IMR-90 (cell line): ENCODE measurements at regions not wholly inside any gene's neighbourhood (a gene's known extent, or its start where the extent isn't known, plus 50 kb on each side); places are given as distances from the start of the nearest gene placed in this dataset.

Source experiments
- ATAC-seq: fragments of 200-7000 bp; cut with Tn5 transposase; 2 replicates; pipeline ENCODE4 v1.9.1; 2020; ENCODE audit warnings: low read depth, mild to moderate bottlenecking, moderate library complexity
- BruUV-seq: library from RNA; stranded (reverse); fragments of 400-500 nt; replicated peaks from 2 replicates; lab custom pipeline; 2021; lab: Mats Ljungman, UMichigan
- CTCF ChIA-PET: fragments of 300-600 bp; formaldehyde crosslinking; extraction: SDS; loops from one replicate; lab custom pipeline; 2021; ENCODE audit warnings: antibody characterized with exemption; lab: Yijun Ruan, JAX
- POLR2A ChIA-PET: fragments of 300-600 bp; sonication (Branson Sonifier 250); formaldehyde crosslinking; loops from one replicate; lab custom pipeline; 2022; ENCODE audit warnings: antibody characterized with exemption; ENCODE audit not compliant: unreplicated experiment; lab: Charles Lee
- DNase-seq: peaks from one replicate; pipeline ENCODE4 v3.0.0; 2013
- H2AFZ ChIP-seq: replicated peaks from 2 replicates; pipeline ENCODE3; 2013; ENCODE audit warnings: low read length, mild to moderate bottlenecking; ENCODE audit not compliant: poor library complexity
- H2AK5ac ChIP-seq: 2 replicates; pipeline ENCODE4 v1.6.1; 2013; ENCODE audit warnings: low read depth, low read length, inconsistent platforms
- H2AK9ac ChIP-seq: replicated peaks from 2 replicates; pipeline ENCODE3; 2013; ENCODE audit warnings: mild to moderate bottlenecking, low read depth, low read length, moderate library complexity; ENCODE audit not compliant: poor library complexity
- H2BK120ac ChIP-seq: 2 replicates; pipeline ENCODE4 v1.6.1; 2013; ENCODE audit warnings: low read depth, low read length, inconsistent platforms
- H2BK15ac ChIP-seq: 3 replicates; pipeline ENCODE4 v1.6.1; 2013; ENCODE audit warnings: low read depth, low read length, inconsistent platforms
- H2BK20ac ChIP-seq: 2 replicates; pipeline ENCODE4 v1.6.1; 2013; ENCODE audit warnings: low read depth, mild to moderate bottlenecking, inconsistent platforms, low read length, moderate library complexity
- H2BK5ac ChIP-seq: 2 replicates; pipeline ENCODE4 v1.6.1; 2013; ENCODE audit warnings: mild to moderate bottlenecking, low read depth, low read length, inconsistent platforms; ENCODE audit not compliant: poor library complexity, severe bottlenecking
- H3K14ac ChIP-seq: replicated peaks from 2 replicates; pipeline ENCODE4 v1.6.1; 2013; ENCODE audit warnings: low read depth, low read length, inconsistent platforms
- H3K18ac ChIP-seq: 2 replicates; pipeline ENCODE4 v1.6.1; 2013; ENCODE audit warnings: low read depth, low read length, control low read depth
- H3K23ac ChIP-seq: 2 replicates; pipeline ENCODE4 v1.6.1; 2013; ENCODE audit warnings: low read depth, low read length, inconsistent platforms
- H3K27ac ChIP-seq: 2 replicates; pipeline ENCODE4 v1.5.1; 2013; ENCODE audit warnings: mild to moderate bottlenecking, control low read depth, low read length; ENCODE audit not compliant: insufficient read depth
- H3K27me3 ChIP-seq: 2 replicates; pipeline ENCODE4 v1.6.1; 2013; ENCODE audit warnings: low read length; ENCODE audit not compliant: control insufficient read depth, insufficient read depth
- H3K36me3 ChIP-seq: 2 replicates; pipeline ENCODE4 v1.6.1; 2013; ENCODE audit warnings: low read length, mixed read lengths; ENCODE audit not compliant: control insufficient read depth, insufficient read depth
- H3K4ac ChIP-seq: 2 replicates; pipeline ENCODE4 v1.6.1; 2013; ENCODE audit warnings: low read depth, low read length, inconsistent platforms
- H3K4me1 ChIP-seq: 2 replicates; pipeline ENCODE4 v1.6.1; 2013; ENCODE audit warnings: low read length, mixed read lengths; ENCODE audit not compliant: control insufficient read depth, insufficient read depth
- H3K4me2 ChIP-seq: 2 replicates; pipeline ENCODE4 v1.6.1; 2013; ENCODE audit warnings: low read depth, mild to moderate bottlenecking, control low read depth, low read length, moderate library complexity
- H3K4me3 ChIP-seq: 2 replicates; pipeline ENCODE4 v1.5.1; 2013; ENCODE audit warnings: low read depth, mild to moderate bottlenecking, control low read depth, low read length, moderate library complexity; ENCODE audit not compliant: insufficient read depth
- H3K56ac ChIP-seq: 2 replicates; pipeline ENCODE4 v1.6.1; 2013; ENCODE audit warnings: low read length, inconsistent platforms; ENCODE audit not compliant: insufficient read depth; ENCODE audit errors: extremely low read depth
- H3K79me1 ChIP-seq, 2 experiments: 2 replicates each; pipeline ENCODE4 v1.6.1; 2013; ENCODE audit warnings: low read length in 2 of 2, inconsistent platforms in 1 of 2, low read depth in 1 of 2
- H3K9ac ChIP-seq: 2 replicates; pipeline ENCODE4 v1.6.1; 2013; ENCODE audit warnings: low read depth, low read length, control low read depth
- H3K9me1 ChIP-seq: 2 replicates; pipeline ENCODE4 v1.6.1; 2013; ENCODE audit warnings: low read length, inconsistent platforms; ENCODE audit not compliant: insufficient read depth
- H3K9me3 ChIP-seq: 2 replicates; pipeline ENCODE4 v1.6.1; 2013; ENCODE audit warnings: low read length; ENCODE audit not compliant: control insufficient read depth, insufficient read depth
- H4K20me1 ChIP-seq: 2 replicates; pipeline ENCODE4 v1.6.1; 2013; ENCODE audit warnings: low read length, inconsistent platforms; ENCODE audit not compliant: insufficient read depth
- H4K5ac ChIP-seq: 2 replicates; pipeline ENCODE4 v1.6.1; 2013; ENCODE audit warnings: mild to moderate bottlenecking, low read depth, low read length, control low read depth
- H4K8ac ChIP-seq, 2 experiments: 2 replicates each; pipeline ENCODE4 v1.6.1; 2013; ENCODE audit warnings: low read depth in 2 of 2, low read length in 2 of 2, control low read depth in 1 of 2, inconsistent platforms in 1 of 2
- H4K91ac ChIP-seq: 2 replicates; pipeline ENCODE4 v1.6.1; 2013; ENCODE audit warnings: low read depth, low read length, inconsistent platforms; ENCODE audit not compliant: insufficient read depth
- BHLHE40 ChIP-seq: fragments of 150-350 bp; IDR thresholded peaks from 2 replicates; pipeline ENCODE4 v1.6.1; 2016; ENCODE audit warnings: mild to moderate bottlenecking, low read depth, low read length
- CEBPB ChIP-seq: IDR thresholded peaks from 2 replicates; pipeline ENCODE4 v1.6.1; 2012; ENCODE audit warnings: low read depth, low read length, improper control_type of control experiment
- CHD1 ChIP-seq: IDR thresholded peaks from 2 replicates; pipeline ENCODE4 v1.6.1; 2012; ENCODE audit warnings: low read depth, low read length, improper control_type of control experiment
- ELK1 ChIP-seq: fragments of 150-350 bp; IDR thresholded peaks from 2 replicates; pipeline ENCODE4 v1.6.1; 2016; ENCODE audit warnings: low read depth, mild to moderate bottlenecking, low read length, moderate library complexity, borderline replicate concordance
- FOS ChIP-seq: fragments of 150-350 bp; IDR thresholded peaks from 2 replicates; pipeline ENCODE4 v1.6.1; 2016; ENCODE audit warnings: low read depth, low read length
- MAFK ChIP-seq: IDR thresholded peaks from 2 replicates; pipeline ENCODE4 v1.6.1; 2012; ENCODE audit warnings: low read depth, low read length, improper control_type of control experiment
- MAZ ChIP-seq: IDR thresholded peaks from 2 replicates; pipeline ENCODE4 v1.6.1; 2012; ENCODE audit warnings: low read depth, mild to moderate bottlenecking, low read length, improper control_type of control experiment, moderate library complexity, borderline replicate concordance
- MXI1 ChIP-seq: IDR thresholded peaks from 2 replicates; pipeline ENCODE4 v1.6.1; 2012; ENCODE audit warnings: low read depth, mild to moderate bottlenecking, low read length, moderate library complexity, borderline replicate concordance
- NFE2L2 ChIP-seq: fragments of 150-350 bp; IDR thresholded peaks from 2 replicates; pipeline ENCODE4 v1.6.1; 2016; ENCODE audit warnings: low read depth, mild to moderate bottlenecking, low read length
- POLR2A ChIP-seq: IDR thresholded peaks from 2 replicates; pipeline ENCODE4 v1.6.1; 2012; ENCODE audit warnings: mild to moderate bottlenecking, low read depth, low read length
- RAD21 ChIP-seq: IDR thresholded peaks from 2 replicates; pipeline ENCODE4 v1.6.1; 2012; ENCODE audit warnings: low read length, improper control_type of control experiment
- RCOR1 ChIP-seq: IDR thresholded peaks from 2 replicates; pipeline ENCODE4 v1.6.1; 2012; ENCODE audit warnings: mild to moderate bottlenecking, low read length, improper control_type of control experiment; ENCODE audit not compliant: insufficient replicate concordance
- RFX5 ChIP-seq: IDR thresholded peaks from 2 replicates; pipeline ENCODE4 v1.8.0; 2012; ENCODE audit warnings: low read depth, mild to moderate bottlenecking, low read length, moderate library complexity
- SMC3 ChIP-seq: fragments of 150-350 bp; IDR thresholded peaks from 2 replicates; pipeline ENCODE4 v1.6.1; 2016; ENCODE audit warnings: low read depth, mild to moderate bottlenecking, antibody characterized with exemption, low read length, moderate library complexity
- USF2 ChIP-seq: fragments of 150-350 bp; IDR thresholded peaks from 2 replicates; pipeline ENCODE4 v1.6.1; 2017; ENCODE audit warnings: mild to moderate bottlenecking, antibody characterized with exemption, low read length, low read depth
- WGBS, 2 experiments: methylation state at CpG; one replicate each; pipeline versions ENCODE4 v1.1.5 to v1.1.7; 2013; ENCODE audit warnings: missing lambda C conversion rate in 2 of 2; ENCODE audit not compliant: insufficient read length in 1 of 2; ENCODE audit errors: extremely low coverage in 2 of 2; 5-methylcytosine and 5-hydroxymethylcytosine counted together
- dilution Hi-C: fragments of 300-500 bp; cut with HindIII; formaldehyde crosslinking; loops from one replicate; pipeline ENCODE4 v1.14.3; 2018; ENCODE audit warnings: low sequenced_read_pairs; ENCODE audit not compliant: unreplicated experiment
- in situ Hi-C: fragments of 300-500 bp; cut with MboI; formaldehyde crosslinking; loops from 3 replicates; pipeline ENCODE4 v1.14.3; 2019; ENCODE audit warnings: low sequenced_read_pairs, inconsistent platforms, mixed read lengths
- intact Hi-C: fragments of 100-400 bp; cut with micrococcal nuclease; formaldehyde crosslinking; loops from 2 replicates; pipeline ENCODE4 v1.10.0; 2022
- TF ChIP-seq, protein P1 (sequence below): conservative IDR thresholded peaks from 2 replicates; pipeline ENCODE4 v1.5.1; 2012; ENCODE audit warnings: mild to moderate bottlenecking, low read depth, low read length, improper control_type of control experiment

DNA sequence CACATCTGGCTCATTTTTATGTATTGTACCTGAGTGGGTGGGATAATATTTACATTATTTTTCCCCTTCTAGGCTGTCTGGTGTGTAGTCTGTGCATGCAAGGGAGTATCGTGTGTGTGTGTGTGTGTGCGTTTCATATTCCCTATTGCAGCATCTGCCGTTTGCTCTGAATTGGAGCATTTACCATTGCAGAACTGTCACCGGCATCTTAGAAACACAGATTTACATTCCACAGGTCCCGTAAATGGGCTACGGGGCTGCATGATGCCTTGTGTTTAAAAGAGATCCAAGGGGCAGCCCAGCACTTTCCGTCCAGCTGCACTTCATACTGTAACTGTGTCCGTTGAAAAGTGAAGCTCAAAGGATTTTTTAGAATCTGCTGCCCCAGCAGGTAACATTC is 167.1 kb upstream of the KIAA1217 start:
- ATAC-seq = no peak

More for the DNA sequence above, 167.1 kb upstream of the KIAA1217 start:
- dilution Hi-C loops (no loop called here), in situ Hi-C loops (no loop called here), intact Hi-C loops (no loop called here)
- H4K5ac ChIP-seq = no peak overlapping the region
- H2AK9ac ChIP-seq = no peak overlapping the region
- H3K9ac ChIP-seq = no peak overlapping the region
- no peak overlapping the region for H4K8ac ChIP-seq
- H3K18ac ChIP-seq = no peak overlapping the region
- no peak overlapping the region for H2BK5ac ChIP-seq
- no TSS peak for BruUV-seq
- no peaks in the 10 kb centered on the region for H3K27me3 ChIP-seq
- ChIA-PET POLR2A (no interaction called here), CTCF (interaction anchor here (0.6 kb wide), 1 partner anchor 16 kb away, joined by 7 read pairs; no protein-coding TSS in a partner anchor)
- H3K56ac ChIP-seq = no peak overlapping the region
- no peak overlapping the region for H3K27ac ChIP-seq
- no peaks in the 10 kb centered on the region for H3K4me1 ChIP-seq
- no peak overlapping the region for H3K4me3 ChIP-seq
- no peaks in the 10 kb centered on the region for H4K20me1 ChIP-seq
- H2BK20ac ChIP-seq = no peak overlapping the region
- no peak overlapping the region for H4K91ac ChIP-seq
- H3K36me3 ChIP-seq = no peaks in the 10 kb centered on the region
- H3K9me1 ChIP-seq = no peaks in the 10 kb centered on the region
- no peak overlapping the region for H2AK5ac ChIP-seq
- H3K4ac ChIP-seq = no peak overlapping the region
- no peak for TF ChIP-seq RCOR1
- no peak for TF ChIP-seq MAZ
- TF ChIP-seq SMC3 = no peak
- no peak for TF ChIP-seq RAD21
- no peak for TF ChIP-seq RFX5
- no peak for TF ChIP-seq MAFK
- TF ChIP-seq, protein P1, sequence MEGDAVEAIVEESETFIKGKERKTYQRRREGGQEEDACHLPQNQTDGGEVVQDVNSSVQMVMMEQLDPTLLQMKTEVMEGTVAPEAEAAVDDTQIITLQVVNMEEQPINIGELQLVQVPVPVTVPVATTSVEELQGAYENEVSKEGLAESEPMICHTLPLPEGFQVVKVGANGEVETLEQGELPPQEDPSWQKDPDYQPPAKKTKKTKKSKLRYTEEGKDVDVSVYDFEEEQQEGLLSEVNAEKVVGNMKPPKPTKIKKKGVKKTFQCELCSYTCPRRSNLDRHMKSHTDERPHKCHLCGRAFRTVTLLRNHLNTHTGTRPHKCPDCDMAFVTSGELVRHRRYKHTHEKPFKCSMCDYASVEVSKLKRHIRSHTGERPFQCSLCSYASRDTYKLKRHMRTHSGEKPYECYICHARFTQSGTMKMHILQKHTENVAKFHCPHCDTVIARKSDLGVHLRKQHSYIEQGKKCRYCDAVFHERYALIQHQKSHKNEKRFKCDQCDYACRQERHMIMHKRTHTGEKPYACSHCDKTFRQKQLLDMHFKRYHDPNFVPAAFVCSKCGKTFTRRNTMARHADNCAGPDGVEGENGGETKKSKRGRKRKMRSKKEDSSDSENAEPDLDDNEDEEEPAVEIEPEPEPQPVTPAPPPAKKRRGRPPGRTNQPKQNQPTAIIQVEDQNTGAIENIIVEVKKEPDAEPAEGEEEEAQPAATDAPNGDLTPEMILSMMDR = no peak
- no peak for TF ChIP-seq USF2
- TF ChIP-seq CHD1 = no peak
- no peak for TF ChIP-seq CEBPB
- TF ChIP-seq FOS = no peak
- TF ChIP-seq NFE2L2 = no peak
- no peak for TF ChIP-seq POLR2A
- no peak for TF ChIP-seq ELK1
- no peak for TF ChIP-seq MXI1
- TF ChIP-seq BHLHE40 = no peak
- no peak overlapping the region for H3K14ac ChIP-seq
- H2AFZ ChIP-seq = no peak overlapping the region
- H3K4me2 ChIP-seq = no peak overlapping the region
- H2BK120ac ChIP-seq = no peak overlapping the region
- H3K79me1 ChIP-seq = no peaks in the 10 kb centered on the region
- 60% methylated on average over 1 of the region's 8 CpGs; no CpG with 5 or more reads in 1 of the 2 experiments for WGBS, 2 experiments
- H2BK15ac ChIP-seq = no peak overlapping the region
- H3K9me3 ChIP-seq = peaks cover 6% of the 10 kb centered on the region; the same call in 1 of the 2 replicates
- DNase-seq = no peak
- H3K23ac ChIP-seq = no peak overlapping the region
